SK-N-SH (cell line): ENCODE measurements at regions not wholly inside any gene's neighbourhood (a gene's known extent, or its start where the extent isn't known, plus 50 kb on each side); places are given as distances from the start of the nearest gene placed in this dataset.

Experiments
- CTCF ChIA-PET: fragments of 300-600, 350-600 bp; formaldehyde crosslinking; extraction: SDS; loops from one replicate; lab custom pipeline; 2021; lab: Yijun Ruan, JAX
- POLR2A ChIA-PET: fragments of 350-600 bp; sonication (Branson Sonifier 250); formaldehyde crosslinking; extraction: SDS; loops from one replicate; lab custom pipeline; 2020; ENCODE audit warnings: antibody characterized with exemption, inconsistent platforms; lab: Yijun Ruan, JAX
- DNase-seq: peaks from one replicate; pipeline ENCODE4 v3.0.0; 2012
- H2AFZ ChIP-seq: fragments of 200-600 bp; sonication (generic); 2 replicates; pipeline ENCODE4 v1.8.1; 2016; ENCODE audit warnings: antibody characterized with exemption, mild to moderate bottlenecking, low read depth
- H3F3A ChIP-seq: fragments of 200-600 bp; sonication (generic); replicated peaks from 2 replicates; pipeline ENCODE3; 2016; ENCODE audit warnings: antibody characterized with exemption, mild to moderate bottlenecking; ENCODE audit not compliant: insufficient read depth
- H3K27ac ChIP-seq, 2 experiments: fragments of 200-500 bp in 1 of 2; fragments of 200-600 bp in 1 of 2; sonication (Bioruptor generic) in 1 of 2; sonication (generic), shearing (Covaris generic) in 1 of 2; 2 replicates each; pipeline versions ENCODE4 v1.5.1 to v1.6.1; 2014 to 2016; ENCODE audit warnings: low read depth in 2 of 2, inconsistent platforms in 1 of 2, low read length in 1 of 2, mild to moderate bottlenecking in 1 of 2, mixed read lengths in 1 of 2
- H3K27me3 ChIP-seq: fragments of 200-600 bp; sonication (generic), shearing (Covaris generic); 2 replicates; pipeline ENCODE4 v1.6.1; 2016; ENCODE audit warnings: mixed run types; ENCODE audit not compliant: insufficient read depth
- H3K36me3 ChIP-seq, 2 experiments: fragments of 200-500 bp in 1 of 2; fragments of 200-600 bp in 1 of 2; sonication (Bioruptor generic) in 1 of 2; sonication (generic) in 1 of 2; replicated peaks in 1 of 2; 2 replicates each; pipeline versions ENCODE3 to v1.5.1; 2014 to 2016; ENCODE audit warnings: low read length in 1 of 2, mild to moderate bottlenecking in 1 of 2; ENCODE audit not compliant: insufficient read depth in 2 of 2, control insufficient read depth in 1 of 2
- H3K4me1 ChIP-seq, 2 experiments: fragments of 200-500 bp in 1 of 2; fragments of 200-600 bp in 1 of 2; sonication (Bioruptor generic) in 1 of 2; sonication (generic), shearing (Covaris generic) in 1 of 2; 2 replicates each; pipeline versions ENCODE4 v1.5.1 to v1.6.1; 2014 to 2016; ENCODE audit warnings: low read depth in 1 of 2, low read length in 1 of 2, mixed run types in 1 of 2; ENCODE audit not compliant: insufficient read depth in 2 of 2, control insufficient read depth in 1 of 2
- H3K4me2 ChIP-seq: fragments of 200-600 bp; sonication (generic), shearing (Covaris generic); 2 replicates; pipeline ENCODE4 v1.6.1; 2017; ENCODE audit warnings: mixed run types
- H3K4me3 ChIP-seq, 2 experiments: fragments of 200-500 bp in 1 of 2; fragments of 200-600 bp in 1 of 2; sonication (Bioruptor generic) in 1 of 2; sonication (generic), shearing (Covaris generic) in 1 of 2; 2 replicates each; pipeline versions ENCODE4 v1.5.1 to v1.8.1; 2014 to 2016; ENCODE audit warnings: low read depth in 2 of 2, inconsistent platforms in 1 of 2, low read length in 1 of 2, mild to moderate bottlenecking in 1 of 2, mixed read lengths in 1 of 2, moderate library complexity in 1 of 2
- H3K79me2 ChIP-seq: fragments of 200-600 bp; sonication (generic); 2 replicates; pipeline ENCODE4 v1.8.1; 2017; ENCODE audit warnings: mild to moderate bottlenecking; ENCODE audit not compliant: insufficient read depth
- H3K9ac ChIP-seq: fragments of 200-600 bp; sonication (generic); 2 replicates; pipeline ENCODE4 v1.6.1; 2017; ENCODE audit warnings: mixed run types
- H3K9me2 ChIP-seq: fragments of 200-600 bp; sonication (generic); 2 replicates; pipeline ENCODE4 v1.6.1; 2017; ENCODE audit warnings: mixed run types
- H3K9me3 ChIP-seq: fragments of 200-600 bp; sonication (generic); 2 replicates; pipeline ENCODE4 v1.6.1; 2017; ENCODE audit warnings: mixed run types, mild to moderate bottlenecking, moderate library complexity
- H4K20me1 ChIP-seq: fragments of 200-600 bp; sonication (generic); 2 replicates; pipeline ENCODE4 v1.6.1; 2017; ENCODE audit warnings: mild to moderate bottlenecking, mixed run types; ENCODE audit not compliant: insufficient read depth
- CTCF ChIP-seq: fragments of 200-600 bp; sonication (generic); IDR thresholded peaks from 2 replicates; pipeline ENCODE4 v1.6.1; 2017; ENCODE audit warnings: antibody characterized with exemption, mild to moderate bottlenecking, moderate library complexity
- ELF1 ChIP-seq: IDR thresholded peaks from 2 replicates; pipeline ENCODE4 v1.4.0; 2012
- EP300 ChIP-seq, 2 experiments: IDR thresholded peaks; 2 replicates each; pipeline versions ENCODE4 v1.4.0 to v1.6.1; 2012; ENCODE audit warnings: borderline replicate concordance in 1 of 2, low read depth in 1 of 2, low read length in 1 of 2
- EZH2phosphoT487 ChIP-seq: fragments of 200-600 bp; sonication (generic); IDR thresholded peaks from 2 replicates; pipeline ENCODE4 v1.6.1; 2017; ENCODE audit warnings: low read depth, mixed run types, mild to moderate bottlenecking, antibody characterized with exemption, moderate library complexity, borderline replicate concordance
- FOXJ3 ChIP-seq: sonication (generic); formaldehyde crosslinking; IDR thresholded peaks from 2 replicates; pipeline ENCODE4 v1.5.1; 2020; ENCODE audit warnings: mild to moderate bottlenecking, missing genetic modification reagents
- GATA2 ChIP-seq: sonication (generic); formaldehyde crosslinking; IDR thresholded peaks from 2 replicates; pipeline ENCODE4 v1.5.0; 2020; ENCODE audit warnings: mild to moderate bottlenecking, missing genetic modification reagents
- IRF3 ChIP-seq: fragments of 150-350 bp; IDR thresholded peaks from 2 replicates; pipeline ENCODE4 v1.6.1; 2016; ENCODE audit warnings: mild to moderate bottlenecking, low read depth, low read length
- MEF2A ChIP-seq: IDR thresholded peaks from 2 replicates; pipeline ENCODE4 v1.4.0; 2012; ENCODE audit warnings: low read depth, borderline replicate concordance
- NFIC ChIP-seq: IDR thresholded peaks from 2 replicates; pipeline ENCODE4 v1.4.0; 2012; ENCODE audit warnings: borderline replicate concordance
- PBX3 ChIP-seq: IDR thresholded peaks from 2 replicates; pipeline ENCODE4; 2012
- RCOR1 ChIP-seq: fragments of 150-350 bp; IDR thresholded peaks from 2 replicates; pipeline ENCODE4 v1.6.1; 2017; ENCODE audit warnings: antibody characterized with exemption, low read length
- RFX5 ChIP-seq: IDR thresholded peaks from 2 replicates; pipeline ENCODE4 v1.6.1; 2012; ENCODE audit warnings: mild to moderate bottlenecking, improper control_type of control experiment, low read length
- RXRA ChIP-seq: IDR thresholded peaks from 2 replicates; pipeline ENCODE4 v1.4.0; 2012; ENCODE audit warnings: low read depth, mild to moderate bottlenecking, borderline replicate concordance
- SMC3 ChIP-seq: IDR thresholded peaks from 2 replicates; pipeline ENCODE4 v1.6.1; 2012; ENCODE audit warnings: low read depth, low read length, improper control_type of control experiment
- TCF12 ChIP-seq: IDR thresholded peaks from 2 replicates; pipeline ENCODE4 v1.4.0; 2012
- USF1 ChIP-seq: IDR thresholded peaks from 2 replicates; pipeline ENCODE4 v1.4.0; 2012; ENCODE audit warnings: low read depth, borderline replicate concordance
- USF2 ChIP-seq: fragments of 150-350 bp; IDR thresholded peaks from 2 replicates; pipeline ENCODE4 v1.6.1; 2017; ENCODE audit warnings: antibody characterized with exemption, low read length, low read depth, borderline replicate concordance

- no peak for TF ChIP-seq EZH2phosphoT487
- no peak for TF ChIP-seq TCF12
- no peak for TF ChIP-seq USF2
Observed at GRCh38 chr7:12053561-12053960, 157.5 kb upstream of the TMEM106B start (continued).

GRCh38 chr7:12054830-12055229, 156.3 kb upstream of the TMEM106B start:
- no peaks in the 10 kb centered on the region for H3K4me1 ChIP-seq
- DNase-seq, result no peak
- H3K4me3 ChIP-seq, result no peak overlapping the region
- H3K9me2 ChIP-seq, result no peaks in the 10 kb centered on the region
- peaks cover 5% of the 10 kb centered on the region; the same call in 1 of the 2 replicates for H3K9me3 ChIP-seq
- H2AFZ ChIP-seq, result no peak overlapping the region
- no peak overlapping the region for H3K4me2 ChIP-seq
- H3K27ac ChIP-seq, result no peak overlapping the region
- no peak for TF ChIP-seq RFX5
- TF ChIP-seq RXRA, result no peak
- no peak for TF ChIP-seq USF2
- TF ChIP-seq CTCF, result no peak
- TF ChIP-seq EP300 (IDR thresholded peaks at IDR 0.05; ENCODE audit: borderline replicate concordance in 1 of 2, low read depth in 1 of 2, low read length in 1 of 2), result no peak
- TF ChIP-seq SMC3, result no peak
- no peak for TF ChIP-seq NFIC
- TF ChIP-seq PBX3, result no peak
- TF ChIP-seq USF1, result no peak
- TF ChIP-seq IRF3, result no peak
- TF ChIP-seq MEF2A, result no peak
- no peak for TF ChIP-seq RCOR1
- TF ChIP-seq FOXJ3 (CRISPR knock-in tag), result no peak
- no peak for TF ChIP-seq ELF1
- no peak for TF ChIP-seq GATA2 (CRISPR knock-in tag)
- H3F3A ChIP-seq, result no peaks in the 10 kb centered on the region
- H3K9ac ChIP-seq, result no peak overlapping the region
- no peaks in the 10 kb centered on the region for H4K20me1 ChIP-seq
- POLR2A ChIA-PET, result no interaction called here
- no peaks in the 10 kb centered on the region for H3K36me3 ChIP-seq
- H3K27me3 ChIP-seq, result no peaks in the 10 kb centered on the region
- H3K79me2 ChIP-seq, result no peaks in the 10 kb centered on the region
- CTCF ChIA-PET, result interaction anchor here (0.7 to 3.0 kb wide), 4 partner anchors 13 to 681 kb away, joined by 3 to 13 read pairs (median 7); no protein-coding TSS in a partner anchor
